HepG2 (cell line): ENCODE measurements at regions not wholly inside any gene's neighbourhood (a gene's known extent, or its start where the extent isn't known, plus 50 kb on each side); places are given as distances from the start of the nearest gene placed in this dataset.

Experiments used
- NCOA1 ChIP-seq: sonication (generic); formaldehyde crosslinking; IDR thresholded peaks from 2 replicates; pipeline ENCODE4 v1.9.0; 2021; ENCODE audit warnings: missing genetic modification reagents
- NFE2L2 ChIP-seq: fragments of 150-350 bp; IDR thresholded peaks from 2 replicates; pipeline ENCODE4 v1.6.1; 2014; ENCODE audit warnings: low read length

DNA sequence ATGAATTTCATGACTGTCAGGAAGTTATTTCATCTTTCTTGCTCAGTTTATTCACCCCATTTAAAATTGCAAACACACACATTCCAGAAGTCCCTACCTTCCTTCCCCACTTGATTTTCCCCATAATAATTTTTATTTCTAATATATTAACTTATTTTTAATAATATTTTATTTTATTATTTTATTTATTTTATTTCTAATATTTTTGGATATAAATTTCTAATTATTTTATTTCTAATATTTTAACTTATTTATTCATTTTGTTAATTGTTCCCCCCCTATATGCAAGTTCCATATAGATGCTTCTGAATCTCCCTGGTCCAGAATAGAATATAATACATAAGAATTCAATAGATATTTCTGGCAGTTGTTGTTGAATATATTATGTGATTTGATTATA lies 293.7 kb upstream of the CPEB2 start:
- TF ChIP-seq NFE2L2 (no peak), NCOA1 (no peak)
